ENCODE measurements at regions not wholly inside any gene's neighbourhood (a gene's known extent, or its start where the extent isn't known, plus 50 kb on each side); places are given as distances from the start of the nearest gene placed in this dataset.

- no peak for TF ChIP-seq CTCF (IDR thresholded peaks at IDR 0.05; ENCODE audit: poor library complexity, severe bottlenecking)
- Histone ChIP-seq H3K36me3 (ENCODE audit: low read depth) (no peaks in the 10 kb centered on the region), H3K27ac (ENCODE audit: poor library complexity, severe bottlenecking) (no peak overlapping the region), H3K9me3 (ENCODE audit: severe bottlenecking) (no peaks in the 10 kb centered on the region), H3K4me1 (ENCODE audit: insufficient read depth, poor library complexity, severe bottlenecking) (no peaks in the 10 kb centered on the region), H3K27me3 (ENCODE audit: insufficient read depth, poor library complexity, severe bottlenecking) (no peaks in the 10 kb centered on the region), H3K4me3 (ENCODE audit: severe bottlenecking) (no peak overlapping the region)
- DNase-seq (ENCODE audit: low spot score) (no peak), ATAC-seq (ENCODE audit: low read depth) (no peak)
Measured at GRCh38 chr3:64384561-64384960, 159.3 kb upstream of the PRICKLE2 start.

- no peaks in the 10 kb centered on the region for H3K9me3 ChIP-seq (ENCODE audit: severe bottlenecking)
- DNase-seq (ENCODE audit: low spot score), result no peak
Measured at GRCh38 chr3:64382153-64382552, 156.9 kb upstream of the PRICKLE2 start.

DNA sequence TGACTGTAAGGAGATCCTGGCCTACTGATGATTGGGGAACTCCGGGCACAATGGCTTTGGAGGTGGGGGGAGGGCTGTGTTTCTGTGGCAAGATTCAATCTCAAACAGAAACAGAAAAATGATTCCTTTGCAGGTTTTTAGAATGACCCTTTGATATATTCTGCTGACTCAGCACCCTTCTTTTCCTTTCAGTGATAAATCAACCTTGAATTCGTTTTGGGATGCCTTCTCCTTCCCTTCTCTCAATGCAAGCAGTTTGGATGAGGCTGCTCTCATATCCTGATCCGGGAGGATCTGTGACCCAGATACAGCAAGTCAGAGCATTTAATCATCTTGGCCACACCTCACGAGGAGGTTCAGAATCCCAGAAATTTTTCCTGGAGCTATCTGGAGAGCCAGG, 156.1 kb upstream of the PRICKLE2 start:
- Histone ChIP-seq H3K9me3 (ENCODE audit: severe bottlenecking) (no peaks in the 10 kb centered on the region), H3K4me3 (ENCODE audit: severe bottlenecking) (no peak overlapping the region), H3K27me3 (ENCODE audit: insufficient read depth, poor library complexity, severe bottlenecking) (no peaks in the 10 kb centered on the region), H3K27ac (ENCODE audit: poor library complexity, severe bottlenecking) (no peak overlapping the region), H3K36me3 (ENCODE audit: low read depth) (no peaks in the 10 kb centered on the region), H3K4me1 (ENCODE audit: insufficient read depth, poor library complexity, severe bottlenecking) (no peaks in the 10 kb centered on the region)
- ATAC-seq (ENCODE audit: low read depth) (no peak), DNase-seq (ENCODE audit: low spot score) (no peak)
- TF ChIP-seq CTCF (IDR thresholded peaks at IDR 0.05; ENCODE audit: poor library complexity, severe bottlenecking), result no peak

More at GRCh38 chr3:64382153-64382552, 156.9 kb upstream of the PRICKLE2 start:
- Histone ChIP-seq H3K27me3 (ENCODE audit: insufficient read depth, poor library complexity, severe bottlenecking) (no peaks in the 10 kb centered on the region), H3K4me3 (ENCODE audit: severe bottlenecking) (no peak overlapping the region), H3K27ac (ENCODE audit: poor library complexity, severe bottlenecking) (no peak overlapping the region), H3K4me1 (ENCODE audit: insufficient read depth, poor library complexity, severe bottlenecking) (no peaks in the 10 kb centered on the region), H3K36me3 (ENCODE audit: low read depth) (no peaks in the 10 kb centered on the region)
- ATAC-seq (ENCODE audit: low read depth), result no peak
- no peak for TF ChIP-seq CTCF (IDR thresholded peaks at IDR 0.05; ENCODE audit: poor library complexity, severe bottlenecking)

- peaks cover 3% of the 10 kb centered on the region for H3K9me3 ChIP-seq (ENCODE audit: severe bottlenecking)
- no peak for ATAC-seq (ENCODE audit: low read depth)
- no peak for DNase-seq (ENCODE audit: low spot score)
- H3K36me3 ChIP-seq (ENCODE audit: low read depth), result no peaks in the 10 kb centered on the region
- H3K4me1 ChIP-seq (ENCODE audit: insufficient read depth, poor library complexity, severe bottlenecking), result no peaks in the 10 kb centered on the region
- no peak overlapping the region for H3K4me3 ChIP-seq (ENCODE audit: severe bottlenecking)
- no peaks in the 10 kb centered on the region for H3K27me3 ChIP-seq (ENCODE audit: insufficient read depth, poor library complexity, severe bottlenecking)
- TF ChIP-seq CTCF (IDR thresholded peaks at IDR 0.05; ENCODE audit: poor library complexity, severe bottlenecking), result no peak
- H3K27ac ChIP-seq (ENCODE audit: poor library complexity, severe bottlenecking), result no peak overlapping the region
Measured at GRCh38 chr3:64380546-64380945, 155.3 kb upstream of the PRICKLE2 start.

- DNase-seq (ENCODE audit: low spot score) (no peak), ATAC-seq (ENCODE audit: low read depth) (no peak)
- Histone ChIP-seq H3K27me3 (ENCODE audit: insufficient read depth, poor library complexity, severe bottlenecking) (no peaks in the 10 kb centered on the region), H3K4me3 (ENCODE audit: severe bottlenecking) (no peak overlapping the region), H3K9me3 (ENCODE audit: severe bottlenecking) (peaks cover 3% of the 10 kb centered on the region), H3K36me3 (ENCODE audit: low read depth) (no peaks in the 10 kb centered on the region), H3K4me1 (ENCODE audit: insufficient read depth, poor library complexity, severe bottlenecking) (no peaks in the 10 kb centered on the region), H3K27ac (ENCODE audit: poor library complexity, severe bottlenecking) (no peak overlapping the region)
- TF ChIP-seq CTCF (IDR thresholded peaks at IDR 0.05; ENCODE audit: poor library complexity, severe bottlenecking), result no peak
Measured at GRCh38 chr3:64379221-64379620, 154.0 kb upstream of the PRICKLE2 start.
